PFSK-1 (cell line): ENCODE measurements at regions not wholly inside any gene's neighbourhood (a gene's known extent, or its start where the extent isn't known, plus 50 kb on each side); places are given as distances from the start of the nearest gene placed in this dataset.

ENCODE experiments used
- FOXP2 ChIP-seq: optimal IDR thresholded peaks from 2 replicates; pipeline ENCODE3; 2011; ENCODE audit warnings: borderline replicate concordance, control low read depth, inconsistent platforms; ENCODE audit not compliant: insufficient read depth; ENCODE audit errors: extremely low read length, extremely low read depth
- POLR2AphosphoS5 ChIP-seq: IDR thresholded peaks from 2 replicates; pipeline ENCODE4 v1.6.1; 2012; ENCODE audit warnings: low read depth, mild to moderate bottlenecking, control low read depth, low read length, moderate library complexity
- SIN3A ChIP-seq: IDR thresholded peaks from 2 replicates; pipeline ENCODE4 v1.6.1; 2012; ENCODE audit warnings: mild to moderate bottlenecking, low read length, moderate library complexity, borderline replicate concordance; ENCODE audit not compliant: insufficient read depth
- TAF1 ChIP-seq: IDR thresholded peaks from 2 replicates; pipeline ENCODE4 v1.6.1; 2012; ENCODE audit warnings: low read length, control low read depth, borderline replicate concordance; ENCODE audit not compliant: insufficient read depth
- TF ChIP-seq, protein P1 (sequence below), 2 experiments: IDR thresholded peaks; 2 replicates each; pipeline versions ENCODE4 v1.6.1 to v1.8.0; 2011 to 2012; ENCODE audit warnings: low read depth in 2 of 2, low read length in 2 of 2, control low read depth in 1 of 2, inconsistent platforms in 1 of 2, mild to moderate bottlenecking in 1 of 2, moderate library complexity in 1 of 2; ENCODE audit not compliant: insufficient read depth in 1 of 2

DNA sequence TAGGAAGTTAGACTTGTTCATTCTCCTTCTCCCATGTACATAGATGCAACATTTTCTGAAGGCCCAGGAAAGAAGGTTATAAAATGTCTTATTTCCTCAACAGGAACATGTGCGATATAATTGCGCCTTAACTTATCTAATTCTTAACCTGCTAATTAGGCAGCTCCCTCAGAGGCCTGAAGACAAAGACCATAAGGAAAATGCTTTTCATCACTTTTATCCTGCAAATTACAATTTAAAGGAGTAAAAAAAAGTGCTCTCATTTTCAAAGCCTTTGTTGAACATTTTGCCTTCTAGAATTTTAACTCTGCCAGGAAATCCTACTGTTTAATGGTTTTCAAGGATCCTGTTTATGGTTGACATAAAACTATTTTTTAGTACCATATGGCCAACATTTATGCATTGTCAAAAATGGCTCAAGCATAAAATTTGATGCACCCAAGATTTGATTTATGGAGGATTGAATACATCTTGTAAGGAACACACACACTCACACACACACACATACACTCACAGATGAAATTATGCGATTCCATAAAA lies 660.4 kb upstream of the TMEM132C start:
- TF ChIP-seq, protein P1, sequence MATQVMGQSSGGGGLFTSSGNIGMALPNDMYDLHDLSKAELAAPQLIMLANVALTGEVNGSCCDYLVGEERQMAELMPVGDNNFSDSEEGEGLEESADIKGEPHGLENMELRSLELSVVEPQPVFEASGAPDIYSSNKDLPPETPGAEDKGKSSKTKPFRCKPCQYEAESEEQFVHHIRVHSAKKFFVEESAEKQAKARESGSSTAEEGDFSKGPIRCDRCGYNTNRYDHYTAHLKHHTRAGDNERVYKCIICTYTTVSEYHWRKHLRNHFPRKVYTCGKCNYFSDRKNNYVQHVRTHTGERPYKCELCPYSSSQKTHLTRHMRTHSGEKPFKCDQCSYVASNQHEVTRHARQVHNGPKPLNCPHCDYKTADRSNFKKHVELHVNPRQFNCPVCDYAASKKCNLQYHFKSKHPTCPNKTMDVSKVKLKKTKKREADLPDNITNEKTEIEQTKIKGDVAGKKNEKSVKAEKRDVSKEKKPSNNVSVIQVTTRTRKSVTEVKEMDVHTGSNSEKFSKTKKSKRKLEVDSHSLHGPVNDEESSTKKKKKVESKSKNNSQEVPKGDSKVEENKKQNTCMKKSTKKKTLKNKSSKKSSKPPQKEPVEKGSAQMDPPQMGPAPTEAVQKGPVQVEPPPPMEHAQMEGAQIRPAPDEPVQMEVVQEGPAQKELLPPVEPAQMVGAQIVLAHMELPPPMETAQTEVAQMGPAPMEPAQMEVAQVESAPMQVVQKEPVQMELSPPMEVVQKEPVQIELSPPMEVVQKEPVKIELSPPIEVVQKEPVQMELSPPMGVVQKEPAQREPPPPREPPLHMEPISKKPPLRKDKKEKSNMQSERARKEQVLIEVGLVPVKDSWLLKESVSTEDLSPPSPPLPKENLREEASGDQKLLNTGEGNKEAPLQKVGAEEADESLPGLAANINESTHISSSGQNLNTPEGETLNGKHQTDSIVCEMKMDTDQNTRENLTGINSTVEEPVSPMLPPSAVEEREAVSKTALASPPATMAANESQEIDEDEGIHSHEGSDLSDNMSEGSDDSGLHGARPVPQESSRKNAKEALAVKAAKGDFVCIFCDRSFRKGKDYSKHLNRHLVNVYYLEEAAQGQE (IDR thresholded peaks at IDR 0.05; ENCODE audit: insufficient read depth in 1 of 2, low read depth in 2 of 2, low read length in 2 of 2) = no peak
- TF ChIP-seq SIN3A (no peak), FOXP2 (no peak), TAF1 (no peak), POLR2AphosphoS5 (no peak)

DNA sequence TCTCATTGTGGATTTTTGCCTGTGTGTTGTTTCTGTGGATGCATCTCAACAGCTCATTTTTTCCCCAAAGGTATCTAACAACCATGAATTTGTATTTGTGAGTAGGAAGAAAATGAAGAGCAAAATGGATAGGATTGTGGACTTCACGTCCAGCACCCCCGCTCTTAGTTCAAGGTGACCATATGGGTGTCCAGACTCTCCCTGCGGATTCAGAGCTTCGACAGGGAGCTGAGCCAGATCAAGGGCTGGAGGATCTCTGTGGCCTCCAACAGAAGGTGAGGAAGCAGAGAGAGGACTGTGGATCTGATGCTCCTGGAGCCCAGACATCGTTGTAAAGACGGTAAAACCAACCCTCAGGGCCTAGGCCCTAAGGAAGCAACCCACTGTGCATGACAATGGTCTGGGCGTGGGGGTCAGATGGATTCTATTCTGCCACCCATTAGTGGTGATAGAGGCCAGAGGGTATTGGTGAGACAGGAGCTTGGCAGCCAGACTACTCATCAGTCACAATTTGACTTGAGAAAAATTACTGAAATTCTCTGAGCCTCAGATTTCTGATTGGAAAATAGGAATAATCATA lies 659.7 kb upstream of the TMEM132C start:
- TF ChIP-seq SIN3A (no peak), FOXP2 (no peak), TAF1 (no peak), POLR2AphosphoS5 (no peak)
- TF ChIP-seq, protein P1 (IDR thresholded peaks at IDR 0.05; ENCODE audit: insufficient read depth in 1 of 2, low read depth in 2 of 2, low read length in 2 of 2) = no peak

GRCh38 chr12:127613056-127613455 lies 653.9 kb upstream of the TMEM132C start:
- TF ChIP-seq, protein P1 (IDR thresholded peaks at IDR 0.05; ENCODE audit: insufficient read depth in 1 of 2, low read depth in 2 of 2, low read length in 2 of 2) = no peak
- TF ChIP-seq POLR2AphosphoS5 = no peak
- no peak for TF ChIP-seq FOXP2
- TF ChIP-seq SIN3A = no peak
- TF ChIP-seq TAF1 = no peak

GRCh38 chr12:127619869-127620734 lies 646.9 kb upstream of the TMEM132C start:
- TF ChIP-seq, protein P1 (IDR thresholded peaks at IDR 0.05; ENCODE audit: insufficient read depth in 1 of 2, low read depth in 2 of 2, low read length in 2 of 2) = no peak
- TF ChIP-seq SIN3A (no peak), TAF1 (no peak), POLR2AphosphoS5 (no peak), FOXP2 (no peak)
